A673 (cell line): ENCODE measurements at regions not wholly inside any gene's neighbourhood (a gene's known extent, or its start where the extent isn't known, plus 50 kb on each side); places are given as distances from the start of the nearest gene placed in this dataset.

Source experiments
- CTCF ChIP-seq: fragments of 300-800, 200-600 bp; sonication (generic); conservative IDR thresholded peaks from 2 replicates; pipeline ENCODE4 v1.5.1; 2017; ENCODE audit warnings: low read depth, mild to moderate bottlenecking, antibody characterized with exemption, low read length, moderate library complexity, mixed read lengths
- EZH2 ChIP-seq: fragments of 200-600 bp; sonication (generic); IDR thresholded peaks from 2 replicates; pipeline ENCODE4 v1.6.1; 2017; ENCODE audit warnings: borderline replicate concordance, low read depth, mild to moderate bottlenecking, mixed read lengths, antibody characterized with exemption, low read length; ENCODE audit not compliant: poor library complexity, severe bottlenecking

DNA sequence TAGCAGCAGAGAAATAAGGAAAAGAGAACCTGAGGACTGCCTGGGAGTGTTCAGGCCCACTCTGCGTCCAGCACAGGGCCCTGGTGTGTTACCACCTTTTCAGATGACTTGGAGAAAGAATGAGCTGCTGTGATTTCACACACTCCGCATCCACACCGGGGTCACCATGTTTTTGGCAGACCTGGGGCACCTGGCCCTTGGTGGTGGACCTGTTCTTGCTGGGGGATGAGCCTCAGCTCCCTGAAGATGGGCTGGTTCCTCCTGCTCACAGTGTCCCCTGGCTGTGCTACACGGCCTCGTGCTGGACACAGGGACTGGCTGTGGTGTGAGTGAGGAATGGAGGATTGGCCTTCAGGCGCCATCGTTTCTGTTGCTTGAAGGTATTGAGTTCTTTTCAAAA is 1381.4 kb downstream of the TBC1D22A start:
- TF ChIP-seq CTCF (no peak), EZH2 (no peak)
